Esophagus (tissue), 2 donors: ENCODE measurements at regions not wholly inside any gene's neighbourhood (a gene's known extent, or its start where the extent isn't known, plus 50 kb on each side); places are given as distances from the start of the nearest gene placed in this dataset.
"Not testable (repeated sequence)": the region's sequence is repeated elsewhere in the genome, so short reads cannot be mapped to it uniquely, and the experiment has no call there.

ENCODE experiments used
- H3K27ac ChIP-seq, 2 donors: one replicate each; pipeline ENCODE4 v1.5.1; 2013; ENCODE audit warnings: low read depth in 2 of 2, mild to moderate bottlenecking in 2 of 2, inconsistent platforms in 1 of 2, low read length in 1 of 2, moderate library complexity in 1 of 2
- H3K27me3 ChIP-seq, 2 donors: one replicate each; pipeline ENCODE4 v1.6.1; 2013; ENCODE audit warnings: low read length in 2 of 2, control low read depth in 1 of 2, mild to moderate bottlenecking in 1 of 2; ENCODE audit not compliant: insufficient read depth in 2 of 2, control insufficient read depth in 1 of 2
- H3K36me3 ChIP-seq, 2 donors: one replicate each; pipeline ENCODE4 v1.6.1; 2013; ENCODE audit warnings: low read length in 1 of 2; ENCODE audit not compliant: control insufficient read depth in 2 of 2, insufficient read depth in 2 of 2
- H3K4me1 ChIP-seq, 2 donors: one replicate each; pipeline ENCODE4 v1.6.1; 2013; ENCODE audit warnings: low read length in 1 of 2; ENCODE audit not compliant: control insufficient read depth in 2 of 2, insufficient read depth in 2 of 2
- H3K4me3 ChIP-seq, 2 donors: one replicate each; pipeline ENCODE4 v1.5.1; 2013; ENCODE audit warnings: low read length in 2 of 2, mild to moderate bottlenecking in 2 of 2, low read depth in 1 of 2, moderate library complexity in 1 of 2
- H3K9me3 ChIP-seq, 2 donors: one replicate each; pipeline ENCODE4 v1.6.1; 2013; ENCODE audit warnings: mild to moderate bottlenecking in 2 of 2, low read depth in 1 of 2, low read length in 1 of 2, moderate library complexity in 1 of 2; ENCODE audit not compliant: control insufficient read depth in 2 of 2, insufficient read depth in 1 of 2
- WGBS, 2 donors: extraction: QIAGEN DNeasy Blood & Tissue Kit; methylation state at CpG; one replicate each; pipeline ENCODE4 v1.1.7; 2013; 5-methylcytosine and 5-hydroxymethylcytosine counted together
- donor health status: healthy with polysubstance abuse.
- donor health status: Bipolar disorder and iron deficiency.

DNA sequence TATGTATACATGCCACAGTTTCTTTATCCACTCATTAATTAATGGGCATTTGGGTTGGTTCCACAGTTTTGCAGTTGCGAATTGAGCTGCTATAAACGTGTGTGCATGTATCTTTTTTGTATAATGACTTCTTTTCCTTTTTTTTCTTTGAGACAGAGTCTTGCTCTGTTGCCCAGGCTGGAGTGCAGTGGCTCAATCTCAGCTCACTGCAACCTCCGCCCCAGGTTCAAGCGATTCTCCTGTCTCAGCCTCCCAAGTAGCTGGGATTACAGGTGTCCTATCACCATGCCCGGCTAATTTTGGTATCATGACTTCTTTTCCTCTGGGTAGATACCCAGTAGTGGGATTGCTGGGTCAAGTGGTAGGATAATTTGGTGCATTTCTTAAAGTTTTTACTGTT is 211.4 kb downstream of the BCAS1 start:
- not testable (repeated sequence) for H3K4me3 ChIP-seq, H3K27me3 ChIP-seq, H3K4me1 ChIP-seq, H3K27ac ChIP-seq, H3K36me3 ChIP-seq, H3K9me3 ChIP-seq
- WGBS, 2 donors: 95 to 96% methylated on average over 5 of the region's 5 CpGs

DNA sequence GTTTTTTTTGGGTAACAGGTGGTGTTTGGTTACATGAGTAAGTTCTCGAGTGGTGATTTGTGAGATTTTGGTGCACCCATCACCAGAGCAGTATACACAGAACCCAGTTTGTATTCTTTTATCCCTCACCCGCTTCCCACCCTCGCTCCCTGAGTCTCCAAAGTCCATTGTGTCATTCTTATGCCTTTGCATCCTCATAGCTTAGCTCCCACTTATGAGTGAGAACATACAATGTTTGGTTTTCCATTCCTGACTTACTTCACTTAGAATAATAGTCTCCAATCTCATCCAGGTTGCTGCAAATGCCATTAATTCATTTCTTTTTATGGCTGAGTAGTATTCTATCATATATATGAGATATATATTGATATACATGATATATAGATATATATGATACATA is 211.9 kb downstream of the BCAS1 start:
- not testable (repeated sequence) for H3K27me3 ChIP-seq, H3K36me3 ChIP-seq, H3K4me1 ChIP-seq, H3K27ac ChIP-seq, H3K9me3 ChIP-seq, H3K4me3 ChIP-seq
- 93 to 94% methylated on average over 3 of the region's 3 CpGs for WGBS, 2 donors

DNA sequence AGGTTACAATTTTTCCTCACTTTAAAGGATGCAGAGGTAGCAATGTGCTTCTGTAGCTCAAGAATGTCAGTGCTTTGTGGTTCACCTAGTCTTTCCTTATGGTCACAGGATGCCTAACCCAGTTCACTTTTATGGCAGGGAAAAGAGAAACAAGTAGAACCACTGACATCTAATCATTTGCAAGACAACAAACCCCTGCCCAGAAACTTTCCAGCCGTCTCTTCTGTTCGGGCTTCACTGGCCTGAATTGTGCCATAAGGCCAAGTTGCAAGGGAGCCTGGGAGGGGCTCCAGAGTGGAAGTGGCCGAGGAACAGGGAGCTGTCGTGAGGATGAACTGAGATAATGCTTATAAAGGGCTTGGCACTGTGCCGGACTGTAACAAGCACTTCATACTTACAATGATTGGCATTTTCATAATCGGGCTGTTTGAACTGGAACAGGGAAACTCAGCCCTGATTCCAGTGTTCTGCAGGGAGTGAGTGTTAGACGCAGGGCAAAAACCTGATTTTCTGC is 212.6 kb downstream of the BCAS1 start:
- Histone ChIP-seq H3K4me3 (no peak overlapping the region), H3K36me3 (no peaks in the 10 kb centered on the region), H3K4me1 (no peaks in the 10 kb centered on the region), H3K27ac (peak overlapping the region in 1 of 2 donors; percentile 49), H3K27me3 (no peaks in the 10 kb centered on the region), H3K9me3 (no peaks in the 10 kb centered on the region)
- 37 to 44% methylated on average over 7 of the region's 7 CpGs for WGBS, 2 donors

DNA sequence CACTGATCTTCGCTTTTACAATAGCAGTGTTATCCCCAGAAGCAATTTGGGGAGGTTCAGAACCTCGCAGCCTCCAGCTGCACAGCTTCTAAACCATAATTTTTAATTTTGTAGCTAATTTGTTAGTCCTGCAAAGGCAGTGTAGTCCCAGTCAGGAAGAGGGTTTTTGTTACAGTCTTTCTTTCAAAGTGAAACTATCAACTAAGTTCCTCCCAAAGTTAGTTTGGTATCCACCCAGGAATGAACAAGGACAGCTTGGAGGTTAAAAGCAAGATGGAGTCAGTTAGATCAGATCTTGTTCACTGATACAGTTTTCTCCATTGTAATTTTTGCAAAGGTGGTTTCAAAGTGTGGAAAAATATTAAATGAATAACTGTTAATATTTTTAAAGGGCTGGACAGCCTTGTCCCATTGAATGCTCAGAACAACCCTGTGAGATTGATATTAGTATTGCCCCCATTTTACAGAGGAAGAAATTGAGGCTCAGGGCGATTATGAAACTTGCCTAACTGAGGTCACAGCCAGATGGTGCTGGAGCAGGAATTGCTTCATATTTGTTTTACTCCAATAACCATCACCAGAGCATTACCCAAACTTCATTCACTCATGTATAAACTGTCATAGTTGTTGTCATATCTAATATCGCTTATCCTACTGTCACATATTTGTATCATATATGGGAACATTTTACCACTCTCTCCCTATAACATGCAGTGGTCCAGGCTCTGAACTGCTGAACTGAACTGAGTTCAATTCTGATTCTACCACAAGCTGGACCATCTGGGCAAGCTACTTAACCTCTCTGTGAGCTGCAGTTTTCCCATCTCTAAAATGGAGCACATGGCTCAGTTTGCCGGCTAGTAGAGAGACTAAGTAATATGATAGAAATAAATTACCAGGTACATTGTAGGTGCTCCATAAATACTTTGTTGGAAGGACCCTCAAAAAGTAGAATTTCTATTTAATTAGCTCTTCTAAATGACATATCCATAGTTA is 213.8 kb downstream of the BCAS1 start:
- no peaks in the 10 kb centered on the region for H3K27me3 ChIP-seq
- no peaks in the 10 kb centered on the region for H3K4me1 ChIP-seq
- no peak overlapping the region for H3K27ac ChIP-seq
- no peak overlapping the region for H3K4me3 ChIP-seq
- H3K36me3 ChIP-seq: no peaks in the 10 kb centered on the region
- H3K9me3 ChIP-seq: no peaks in the 10 kb centered on the region
- 93 to 95% methylated on average over 5 of the region's 5 CpGs for WGBS, 2 donors

DNA sequence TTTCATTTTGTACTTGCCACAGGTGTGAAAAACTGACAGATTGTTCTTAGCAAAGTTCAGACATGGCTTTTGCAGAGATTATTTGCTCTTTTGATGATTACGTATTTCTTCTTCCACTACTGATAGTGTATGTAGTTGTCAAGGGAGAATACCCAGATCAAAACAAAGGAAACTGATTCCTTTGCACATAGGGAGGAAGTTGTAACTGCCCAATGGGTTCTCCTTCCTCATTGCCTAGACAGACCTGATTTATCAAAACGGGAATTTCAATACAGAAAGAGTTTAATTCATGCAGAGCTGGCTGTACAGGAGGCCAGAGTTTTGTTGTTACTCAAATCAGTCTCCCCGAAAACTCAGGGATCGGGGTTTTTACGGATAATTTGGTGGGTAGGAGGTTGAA is 214.7 kb downstream of the BCAS1 start:
- H3K4me1 ChIP-seq: no peaks in the 10 kb centered on the region
- H3K36me3 ChIP-seq: no peaks in the 10 kb centered on the region
- H3K27ac ChIP-seq: no peak overlapping the region
- no peaks in the 10 kb centered on the region for H3K27me3 ChIP-seq
- 80 to 84% methylated on average over 5 of the region's 5 CpGs for WGBS, 2 donors
- H3K4me3 ChIP-seq: no peak overlapping the region
- no peaks in the 10 kb centered on the region for H3K9me3 ChIP-seq

DNA sequence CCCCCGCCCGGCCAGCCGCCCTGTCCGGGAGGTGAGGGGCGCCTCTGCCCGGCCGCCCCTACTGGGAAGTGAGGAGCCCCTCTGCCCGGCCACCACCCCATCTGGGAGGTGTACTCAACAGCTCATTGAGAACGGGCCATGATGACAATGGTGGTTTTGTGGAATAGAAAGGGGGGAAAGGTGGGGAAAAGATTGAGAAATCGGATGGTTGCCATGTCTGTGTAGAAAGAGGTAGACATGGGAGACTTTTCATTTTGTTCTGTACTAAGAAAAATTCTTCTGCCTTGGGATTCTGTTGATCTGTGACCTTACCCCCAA is 215.8 kb downstream of the BCAS1 start:
- not testable (repeated sequence) for H3K4me3 ChIP-seq, H3K27me3 ChIP-seq, H3K9me3 ChIP-seq, H3K27ac ChIP-seq, H3K36me3 ChIP-seq, H3K4me1 ChIP-seq
- 100% methylated on average over 7 of the region's 10 CpGs; no CpG with 5 or more reads in 1 of the 2 donors for whole genome bisulfite sequencing, 2 donors

DNA sequence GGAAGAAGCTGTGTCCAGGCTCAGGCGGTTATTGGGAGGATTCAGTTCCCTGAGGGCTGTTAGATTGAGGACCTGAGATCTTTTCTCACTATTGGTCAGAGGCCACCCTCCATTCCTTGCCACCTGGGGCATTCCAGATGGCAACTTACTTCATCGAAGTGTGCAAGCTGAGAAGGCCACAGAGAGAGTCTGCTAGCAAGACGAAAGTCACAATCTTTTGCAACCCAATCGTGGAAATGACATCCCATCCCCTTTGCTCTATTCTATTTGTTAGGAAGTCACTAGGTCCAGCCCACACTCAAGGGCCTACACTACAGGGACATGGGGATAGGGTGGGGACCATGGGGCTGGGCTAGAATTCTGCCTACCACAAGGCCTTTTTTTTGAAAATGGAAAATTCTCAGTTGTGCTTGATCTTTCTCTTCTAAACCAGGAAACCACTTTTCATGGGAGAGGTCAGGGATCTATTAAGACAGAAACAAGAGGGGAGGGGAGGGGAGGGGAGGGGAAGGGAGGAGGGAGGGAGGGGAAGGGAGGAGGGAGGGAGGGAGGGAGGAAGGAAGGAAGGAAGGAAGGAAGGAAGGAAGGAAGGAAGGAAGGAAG is 217.2 kb downstream of the BCAS1 start:
- Histone ChIP-seq H3K4me3 (no peak overlapping the region), H3K36me3 (no peaks in the 10 kb centered on the region), H3K9me3 (no peaks in the 10 kb centered on the region), H3K4me1 (no peaks in the 10 kb centered on the region), H3K27me3 (no peaks in the 10 kb centered on the region), H3K27ac (no peak overlapping the region)
- 90% methylated on average over 4 of the region's 4 CpGs for WGBS, 2 donors

DNA sequence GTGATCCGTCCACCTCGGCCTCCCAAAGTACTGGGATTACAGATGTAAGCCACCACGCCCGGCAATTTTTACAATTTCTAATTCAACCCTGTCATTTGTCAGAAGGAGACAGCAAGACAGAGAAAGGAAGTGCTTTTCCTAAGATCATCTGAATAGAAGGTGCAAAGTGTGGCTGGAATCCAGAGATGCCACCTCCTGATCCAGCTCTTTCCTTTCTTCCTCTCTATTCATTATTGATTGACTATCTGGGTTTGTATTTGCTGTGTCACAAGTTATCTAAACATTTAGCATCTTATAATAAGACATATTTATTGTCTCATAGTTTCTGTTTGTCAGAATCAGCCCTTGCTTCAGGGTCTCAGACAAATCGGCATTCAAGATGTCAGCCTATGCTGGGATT is 217.7 kb downstream of the BCAS1 start:
- no peaks in the 10 kb centered on the region for H3K27me3 ChIP-seq
- 91 to 95% methylated on average over 5 of the region's 5 CpGs for WGBS, 2 donors
- H3K9me3 ChIP-seq: no peaks in the 10 kb centered on the region
- no peak overlapping the region for H3K27ac ChIP-seq
- no peaks in the 10 kb centered on the region for H3K4me1 ChIP-seq
- no peak overlapping the region for H3K4me3 ChIP-seq
- H3K36me3 ChIP-seq: no peaks in the 10 kb centered on the region

DNA sequence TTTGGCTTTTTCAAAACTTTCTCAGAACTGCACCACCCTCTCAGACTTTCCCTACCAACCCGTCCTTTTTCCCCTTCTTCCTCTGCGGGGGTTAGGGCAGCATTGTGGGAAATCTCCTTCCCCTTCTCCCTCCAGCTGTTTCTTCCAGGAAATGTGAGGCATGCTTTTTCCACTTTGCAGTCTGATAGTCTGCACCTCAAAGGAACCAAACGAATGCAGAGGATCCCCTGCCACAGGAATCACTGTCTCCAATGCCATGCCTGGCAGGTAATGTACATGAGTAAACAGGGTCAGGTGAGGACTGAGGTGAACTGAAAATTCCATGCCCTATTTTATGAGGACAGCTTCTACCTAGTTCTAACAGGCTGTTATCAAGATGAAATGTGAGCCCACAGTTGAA is 218.4 kb downstream of the BCAS1 start:
- H3K27me3 ChIP-seq: no peaks in the 10 kb centered on the region
- no peaks in the 10 kb centered on the region for H3K9me3 ChIP-seq
- H3K4me3 ChIP-seq: no peak overlapping the region
- no peak overlapping the region for H3K27ac ChIP-seq
- 61 to 70% methylated on average over 3 of the region's 3 CpGs for WGBS, 2 donors
- H3K4me1 ChIP-seq: no peaks in the 10 kb centered on the region
- no peaks in the 10 kb centered on the region for H3K36me3 ChIP-seq

DNA sequence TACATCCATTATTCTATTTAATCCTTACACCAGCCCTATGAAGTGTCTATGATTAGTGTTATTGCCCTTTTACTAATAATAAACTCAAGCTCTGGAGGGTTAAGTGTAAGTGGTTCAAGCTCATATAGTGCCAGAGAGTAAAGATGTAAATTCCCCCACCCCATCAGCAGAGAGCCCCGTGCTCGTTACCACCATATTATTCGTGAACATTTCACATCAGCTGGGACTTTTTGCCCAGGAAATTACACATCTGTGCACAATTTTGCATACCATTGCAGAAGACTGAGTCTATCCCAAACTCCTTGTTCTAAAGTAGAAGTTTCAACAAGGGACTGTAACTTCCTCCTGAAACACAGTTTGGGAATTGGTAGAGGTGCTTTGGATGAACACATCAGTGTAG is 220.1 kb downstream of the BCAS1 start:
- H3K9me3 ChIP-seq: no peaks in the 10 kb centered on the region
- H3K27me3 ChIP-seq: no peaks in the 10 kb centered on the region
- H3K36me3 ChIP-seq: no peaks in the 10 kb centered on the region
- H3K4me1 ChIP-seq: no peaks in the 10 kb centered on the region
- H3K4me3 ChIP-seq: no peak overlapping the region
- H3K27ac ChIP-seq: no peak overlapping the region
- WGBS, 2 donors: 73% methylated on average over 3 of the region's 3 CpGs
